HG02938 (cell line): ENCODE measurements at regions not wholly inside any gene's neighbourhood (a gene's known extent, or its start where the extent isn't known, plus 50 kb on each side); places are given as distances from the start of the nearest gene placed in this dataset.
"Not testable (repeated sequence)": the region's sequence is repeated elsewhere in the genome, so short reads cannot be mapped to it uniquely, and the experiment has no call there.

Experiments
- ATAC-seq: cut with Tn5 transposase; IDR thresholded peaks from one replicate; pipeline ENCODE4 v1.9.1; 2021; ENCODE audit warnings: mild to moderate bottlenecking, moderate library complexity; ENCODE audit not compliant: unreplicated experiment

- ATAC-seq = no peak
Observed at GRCh38 chr1:192862271-192862670, 53.4 kb downstream of the RGS2 start.

GRCh38 chr1:192866241-192866868, 57.5 kb downstream of the RGS2 start:
- ATAC-seq = no peak

GRCh38 chr1:192867180-192867579, 58.3 kb downstream of the RGS2 start:
- ATAC-seq = no peak

- ATAC-seq = no peak
Observed at GRCh38 chr1:192869308-192869940, 60.6 kb downstream of the RGS2 start.

GRCh38 chr1:192872010-192872409, 63.2 kb downstream of the RGS2 start:
- no peak for ATAC-seq

- no peak for ATAC-seq
Observed at GRCh38 chr1:192873836-192874235, 65.0 kb downstream of the RGS2 start.

- no peak for ATAC-seq
Observed at GRCh38 chr1:192876633-192877032, 67.8 kb downstream of the RGS2 start.

GRCh38 chr1:192877283-192877886, 68.5 kb downstream of the RGS2 start:
- ATAC-seq = no peak

GRCh38 chr1:192878249-192878648, 69.4 kb downstream of the RGS2 start:
- ATAC-seq = no peak

- no peak for ATAC-seq
Observed at GRCh38 chr1:192879406-192879805, 70.6 kb downstream of the RGS2 start.

- ATAC-seq = no peak
Observed at GRCh38 chr1:192880231-192880630, 71.4 kb downstream of the RGS2 start.

GRCh38 chr1:192884241-192884640, 75.4 kb downstream of the RGS2 start:
- no peak for ATAC-seq

GRCh38 chr1:192885387-192885786, 76.5 kb downstream of the RGS2 start:
- not testable (repeated sequence) for ATAC-seq

- no peak for ATAC-seq
Observed at GRCh38 chr1:192887426-192887825, 78.6 kb downstream of the RGS2 start.

GRCh38 chr1:192888574-192888973, 79.7 kb downstream of the RGS2 start:
- no peak for ATAC-seq

GRCh38 chr1:192889082-192889481, 80.2 kb downstream of the RGS2 start:
- ATAC-seq = no peak

- ATAC-seq = no peak
Observed at GRCh38 chr1:192890134-192890533, 81.3 kb downstream of the RGS2 start.

- ATAC-seq = no peak
Observed at GRCh38 chr1:192892934-192893333, 84.1 kb downstream of the RGS2 start.

- ATAC-seq = not testable (repeated sequence)
Observed at GRCh38 chr1:192895487-192895886, 86.6 kb downstream of the RGS2 start.

GRCh38 chr1:192896376-192896775, 87.5 kb downstream of the RGS2 start:
- no peak for ATAC-seq

GRCh38 chr1:192901500-192901899, 92.7 kb downstream of the RGS2 start:
- ATAC-seq = no peak

- no peak for ATAC-seq
Observed at GRCh38 chr1:192903142-192903541, 94.3 kb downstream of the RGS2 start.
